ENCODE measurements at regions not wholly inside any gene's neighbourhood (a gene's known extent, or its start where the extent isn't known, plus 50 kb on each side); places are given as distances from the start of the nearest gene placed in this dataset.

DNA sequence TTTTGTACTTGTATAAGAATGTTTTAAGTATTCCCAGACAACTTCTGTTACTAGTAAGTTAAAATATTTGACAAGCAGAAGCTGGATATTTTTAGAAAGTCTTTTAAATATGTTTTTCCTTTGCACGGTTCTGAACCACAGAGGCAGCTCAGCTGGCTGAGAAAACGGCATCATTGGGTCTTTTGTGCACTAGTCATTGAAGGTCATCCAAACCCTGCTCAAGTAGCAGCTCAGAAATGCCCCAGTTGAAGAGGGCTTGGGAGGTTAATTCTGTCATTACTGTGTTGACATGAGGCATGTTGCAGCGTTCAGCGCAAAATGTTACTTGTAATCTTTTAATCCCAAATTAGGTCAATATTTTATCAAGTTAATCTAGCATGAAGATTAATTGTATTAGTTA is 383.7 kb upstream of the FAM241A start:
- DNase-seq, result no peak

DNA sequence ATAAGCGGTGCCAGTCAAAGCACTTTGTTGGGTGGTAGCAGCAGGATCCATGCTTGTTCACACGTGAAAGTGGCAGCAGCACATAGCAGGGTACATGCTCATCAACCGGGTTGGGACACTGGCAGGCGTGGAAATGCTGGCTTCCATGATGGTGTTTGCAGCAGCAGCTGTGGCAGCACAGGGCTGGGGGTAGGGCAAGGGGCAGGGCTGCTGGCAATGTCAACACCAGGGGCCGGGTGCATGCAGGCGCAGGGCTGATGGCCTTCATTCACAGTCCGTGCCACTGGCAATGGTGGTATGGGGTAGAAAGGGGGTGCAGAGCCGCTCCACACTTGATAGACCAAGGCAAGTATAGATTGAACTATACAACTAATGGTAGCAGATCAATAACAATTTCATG is 374.7 kb upstream of the FAM241A start:
- no peak for DNase-seq

DNA sequence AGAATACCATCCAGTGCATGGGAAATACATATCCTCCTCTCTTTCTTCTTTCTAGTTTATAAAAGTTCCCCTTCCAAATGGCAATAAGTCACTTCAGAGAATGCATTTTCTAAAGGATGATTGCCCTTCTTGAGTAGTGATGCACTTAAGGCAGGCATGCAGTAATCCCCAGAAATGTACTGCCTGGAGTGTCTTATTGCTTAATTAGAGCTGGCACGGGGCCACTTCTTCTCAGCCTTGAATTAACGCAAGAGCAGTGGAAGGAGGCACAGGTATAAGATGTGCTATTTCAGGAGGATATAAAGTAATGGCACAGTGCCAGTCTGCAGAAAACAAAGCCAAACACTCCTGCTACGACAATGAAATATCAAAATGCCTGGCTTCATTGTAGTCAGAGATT is 371.4 kb upstream of the FAM241A start:
- no peak for DNase-seq

DNA sequence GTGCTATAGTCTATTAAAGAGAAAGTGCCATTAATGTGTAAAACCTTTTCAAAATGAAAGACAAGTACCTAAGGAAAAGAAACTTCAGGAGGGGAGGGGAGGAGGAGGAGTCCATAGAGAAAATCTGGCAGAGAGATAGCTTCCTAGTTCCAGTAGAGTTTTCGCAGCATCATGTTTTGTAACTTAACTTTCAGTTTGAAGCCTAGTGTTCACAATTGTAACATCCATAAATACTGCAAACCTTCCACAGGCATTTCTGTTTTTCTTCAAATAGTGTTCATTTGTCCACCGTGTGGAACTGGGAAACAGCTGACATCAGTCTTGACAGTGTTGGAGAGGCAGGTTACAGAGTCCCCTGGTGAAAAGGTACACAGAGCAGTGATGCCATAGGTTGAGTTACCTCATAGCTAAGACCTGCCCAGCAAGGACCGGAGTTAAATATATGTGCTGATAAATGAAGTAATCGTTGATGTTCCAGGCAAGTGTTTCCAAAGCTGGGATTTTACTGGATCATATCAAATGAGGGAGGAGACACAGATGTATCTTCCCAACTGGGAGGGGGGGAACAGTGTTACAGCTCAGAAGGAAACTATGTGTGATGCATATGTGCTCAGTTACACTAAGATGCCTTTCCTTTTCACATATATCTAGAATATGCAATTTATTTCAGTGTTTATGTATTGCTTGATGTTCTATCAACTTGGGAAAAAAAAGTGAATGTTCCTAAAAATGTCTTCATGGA is 369.5 kb upstream of the FAM241A start:
- no peak for DNase-seq

DNA sequence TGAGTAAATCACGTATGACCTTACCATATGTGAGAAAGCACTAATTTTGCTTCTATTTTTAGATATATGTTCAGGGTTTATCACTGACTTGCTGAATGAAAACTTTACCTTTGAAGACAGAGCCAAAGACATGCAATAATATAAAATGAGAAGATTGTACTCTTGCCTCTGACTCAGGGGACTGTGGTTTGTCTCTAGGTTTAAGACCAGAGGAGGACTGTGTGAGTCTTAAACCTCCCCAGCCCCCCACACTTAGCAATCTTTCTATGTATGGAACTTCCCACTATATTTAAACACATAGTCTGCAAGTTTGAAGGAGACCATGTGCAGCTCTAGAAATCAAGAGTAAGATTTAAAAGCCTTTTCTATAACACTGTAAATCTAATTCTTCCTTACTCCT is 368.7 kb upstream of the FAM241A start:
- no peak for DNase-seq

DNA sequence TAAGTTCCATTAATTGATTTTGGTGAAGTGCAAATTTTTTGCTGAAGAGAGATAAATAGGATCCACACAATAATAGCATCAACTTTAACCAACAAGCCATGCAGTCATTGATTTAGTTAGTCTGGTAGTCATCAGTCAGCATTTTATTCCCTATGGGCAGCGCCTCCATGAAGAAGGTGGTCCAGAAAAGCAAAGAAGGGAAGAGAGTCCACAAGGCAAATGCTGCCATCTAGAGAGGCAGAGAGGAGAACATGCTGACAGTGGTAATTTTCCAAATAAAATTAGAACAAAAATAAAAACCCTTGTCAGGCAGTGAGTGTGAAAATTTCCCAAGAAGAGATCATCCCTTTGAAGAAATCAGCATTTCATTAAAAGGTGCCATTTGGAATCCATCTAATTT is 366.7 kb upstream of the FAM241A start:
- DNase-seq, result no peak

DNA sequence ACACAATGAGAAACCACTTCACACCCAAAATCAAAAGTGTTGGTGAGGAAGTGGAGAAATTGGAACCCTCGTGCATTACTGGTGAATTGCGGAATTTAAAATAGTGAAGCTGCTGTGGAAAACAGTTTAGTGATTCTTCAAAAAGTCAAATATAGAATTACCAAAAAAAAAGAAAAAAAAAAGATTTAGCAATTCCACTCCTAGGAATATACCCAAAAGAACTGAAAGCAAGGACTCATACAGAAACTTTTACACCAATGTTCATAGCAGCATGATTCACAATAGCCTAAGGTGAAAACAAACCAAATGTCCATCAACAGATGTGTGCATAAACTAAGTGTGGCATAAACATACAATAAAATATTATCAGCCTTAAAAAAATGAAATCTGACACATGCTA is 364.3 kb upstream of the FAM241A start:
- DNase-seq, result no peak

DNA sequence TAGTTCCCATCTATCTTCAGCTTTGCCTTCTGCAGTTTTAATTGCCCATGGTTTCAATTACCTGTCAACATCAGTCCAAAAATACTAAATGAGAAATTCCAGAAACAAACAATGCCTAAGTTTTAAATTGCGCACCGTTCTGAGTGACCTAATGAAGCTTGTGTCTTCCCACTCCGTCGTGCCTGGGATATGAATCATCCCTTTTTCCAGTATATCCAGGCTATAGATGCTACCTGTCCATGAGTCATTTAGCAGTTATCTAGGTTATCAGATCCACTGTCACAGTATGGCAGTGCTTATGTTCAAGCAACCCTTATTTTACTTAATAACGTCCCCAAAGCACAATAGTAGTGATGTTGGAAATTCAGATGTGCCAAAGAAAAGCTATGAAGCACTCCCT is 363.6 kb upstream of the FAM241A start:
- no peak for DNase-seq

DNA sequence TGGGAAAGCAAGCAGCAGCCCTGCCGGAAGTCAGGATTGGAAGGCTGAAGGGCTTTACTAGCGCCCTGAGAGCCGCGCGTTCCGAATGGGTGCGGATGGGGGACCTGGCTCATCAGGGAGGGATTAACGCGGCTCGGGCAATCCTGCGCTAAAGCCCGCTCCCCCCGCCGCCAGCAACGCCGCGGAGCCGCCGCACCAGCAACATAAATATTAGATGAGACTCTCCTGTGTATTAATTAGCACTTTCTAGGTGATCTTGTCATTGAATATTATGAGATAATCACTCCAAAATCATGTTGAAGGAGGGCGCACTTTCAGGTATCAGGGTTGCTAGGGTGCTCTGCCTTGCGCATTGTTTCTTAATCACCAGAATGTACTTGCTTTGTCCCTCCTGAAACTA is 357.2 kb upstream of the FAM241A start:
- DNase-seq, result no peak

DNA sequence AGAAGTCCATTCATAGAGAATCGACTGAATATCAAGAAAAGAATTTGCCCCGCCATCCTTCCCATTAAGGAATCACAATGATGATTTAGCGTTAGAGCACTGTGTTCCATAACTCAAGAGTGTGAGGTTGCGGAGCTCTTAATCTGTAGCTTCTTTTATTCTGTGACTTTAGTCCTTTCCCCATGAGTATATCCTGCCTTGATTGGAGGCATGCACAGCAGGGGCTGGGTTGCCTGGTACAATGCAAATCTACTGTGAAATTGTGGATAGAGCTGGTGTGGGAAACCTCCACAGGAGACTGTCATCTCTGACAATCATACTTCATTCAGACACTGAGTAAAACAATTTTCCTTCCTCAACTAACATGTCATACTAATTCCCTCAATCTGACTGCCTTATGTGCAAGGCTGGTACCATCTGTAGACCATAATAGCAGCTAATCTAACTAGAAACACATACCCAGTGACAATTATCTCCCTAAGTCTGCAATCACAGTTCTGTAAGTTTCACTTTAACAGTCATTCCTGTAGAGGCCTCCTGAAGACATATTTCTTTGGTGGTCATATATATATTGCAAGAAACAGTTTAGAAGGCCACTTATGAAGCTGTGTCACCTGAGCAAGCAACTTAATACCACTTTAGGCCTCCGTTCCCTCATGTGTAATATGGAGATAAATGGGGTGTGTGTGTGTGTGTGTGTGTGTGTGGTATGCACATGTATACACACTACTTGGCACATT is 355.2 kb upstream of the FAM241A start:
- DNase-seq, result no peak

DNA sequence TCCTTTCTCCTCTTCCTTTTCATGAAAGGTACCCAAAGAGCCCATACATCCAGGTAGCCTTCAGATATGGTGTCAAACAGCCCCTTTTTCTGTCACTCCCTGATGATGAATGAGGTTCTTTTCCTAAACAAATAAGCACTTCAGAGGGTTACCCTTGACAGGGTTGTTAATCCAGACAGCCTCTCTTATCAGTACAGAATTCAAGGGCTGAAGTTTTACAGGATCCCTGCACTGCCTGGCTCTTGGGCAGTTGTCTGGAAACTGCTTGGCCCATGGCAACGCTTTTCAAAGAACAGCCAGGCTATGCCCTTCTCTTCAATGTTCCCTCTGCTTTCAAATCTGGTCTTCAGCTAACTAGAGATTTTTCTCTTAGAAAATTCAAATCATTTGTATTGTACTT is 352.6 kb upstream of the FAM241A start:
- DNase-seq, result no peak

DNA sequence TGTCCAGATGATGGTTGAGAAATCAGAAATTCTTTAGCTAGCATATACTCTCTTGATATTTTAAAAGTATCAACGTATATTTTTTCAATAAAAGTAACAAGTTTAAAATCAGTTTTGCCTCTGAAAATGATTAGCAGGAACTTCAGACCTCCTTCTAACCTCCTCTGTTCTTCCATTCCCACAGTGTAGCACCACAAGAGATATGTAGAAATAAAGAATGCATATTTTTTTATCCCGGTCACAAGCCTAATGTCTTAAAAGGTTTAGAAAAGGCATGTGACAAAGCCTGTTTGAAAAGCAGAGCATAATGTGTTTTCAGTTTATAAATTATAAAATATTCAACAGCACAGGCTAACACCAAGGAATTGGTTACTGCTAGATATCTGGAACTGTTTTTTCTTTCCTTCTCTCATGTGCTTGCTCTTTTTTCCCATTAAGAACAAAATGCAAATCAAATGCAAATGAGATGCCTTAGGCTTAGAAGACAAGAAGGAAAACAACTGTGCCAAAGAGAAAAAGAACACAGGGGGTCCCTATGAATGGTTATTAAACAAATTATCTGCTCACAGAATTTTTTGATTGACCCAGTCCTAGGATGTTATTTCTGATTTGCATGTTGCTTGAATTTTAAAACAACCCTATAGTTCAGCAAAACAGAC is 351.7 kb upstream of the FAM241A start:
- DNase-seq, result no peak

DNA sequence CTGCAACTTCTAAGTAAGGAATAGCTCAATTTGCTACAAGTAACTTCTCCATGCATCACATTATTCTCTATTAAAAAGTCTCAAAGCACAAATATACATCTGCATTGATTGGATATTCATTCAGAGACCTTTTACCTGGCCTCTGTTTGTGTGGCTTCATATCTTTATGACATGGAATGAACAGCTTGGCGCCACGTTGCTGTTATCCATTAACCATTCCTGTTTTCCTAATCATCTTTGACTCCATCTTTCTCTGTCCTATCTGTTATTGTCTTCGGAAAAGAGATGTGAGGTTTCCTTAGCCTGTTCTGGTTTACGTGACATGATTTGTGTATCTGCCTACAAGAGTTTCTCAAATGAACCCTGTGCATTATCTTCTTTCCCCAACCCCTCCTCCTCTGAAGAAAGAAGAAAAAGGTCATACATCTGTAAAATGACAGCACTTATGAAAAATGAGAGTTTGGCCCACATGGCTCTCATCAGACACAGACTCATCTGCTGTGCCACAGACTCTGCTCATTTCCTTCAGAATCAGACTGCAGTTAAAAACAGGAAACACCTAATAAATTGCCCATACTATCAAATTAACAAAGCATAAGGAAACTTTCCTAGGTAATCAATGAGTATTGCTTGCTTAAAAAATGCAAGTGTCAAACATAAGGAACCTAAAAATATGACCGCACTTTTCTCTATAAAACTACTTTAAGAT is 347.6 kb upstream of the FAM241A start:
- no peak for DNase-seq

DNA sequence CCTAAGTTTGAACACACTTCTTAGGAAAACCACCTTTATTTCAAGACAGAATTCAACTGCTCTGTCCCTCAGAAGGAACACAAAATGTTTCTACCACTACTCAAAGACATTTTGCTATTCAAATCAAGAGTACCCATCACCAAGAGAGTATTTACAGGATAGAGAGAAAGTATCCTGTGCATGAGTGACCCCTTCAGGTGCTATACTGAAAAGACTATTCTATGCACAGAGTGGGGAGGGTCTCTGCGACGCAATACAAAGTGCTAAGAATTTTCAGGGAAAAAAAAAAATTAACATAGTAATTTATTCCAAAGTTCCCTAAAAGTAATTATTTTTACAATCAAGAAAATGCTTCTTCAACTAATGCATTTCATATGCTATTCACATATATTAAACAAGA is 346.4 kb upstream of the FAM241A start:
- no peak for DNase-seq

DNA sequence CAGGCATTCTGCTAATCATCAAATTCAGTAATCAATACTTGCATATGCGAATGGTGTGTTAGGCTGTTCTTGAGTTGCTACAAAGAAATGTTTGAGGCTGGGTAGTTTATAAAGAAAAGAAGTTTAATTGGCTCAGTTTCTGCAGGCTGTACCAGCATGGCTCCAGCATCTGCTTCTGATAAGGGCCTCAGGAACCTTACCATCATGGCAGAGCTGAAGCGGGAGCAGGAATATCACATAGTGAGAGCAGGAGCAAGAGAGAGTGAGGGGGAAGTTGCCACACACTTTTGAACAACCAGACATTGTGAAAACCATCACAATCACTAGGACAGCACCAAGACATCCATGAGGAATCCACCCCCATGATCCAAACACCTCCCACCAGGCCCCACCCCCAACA is 344.7 kb upstream of the FAM241A start:
- DNase-seq, result no peak

DNA sequence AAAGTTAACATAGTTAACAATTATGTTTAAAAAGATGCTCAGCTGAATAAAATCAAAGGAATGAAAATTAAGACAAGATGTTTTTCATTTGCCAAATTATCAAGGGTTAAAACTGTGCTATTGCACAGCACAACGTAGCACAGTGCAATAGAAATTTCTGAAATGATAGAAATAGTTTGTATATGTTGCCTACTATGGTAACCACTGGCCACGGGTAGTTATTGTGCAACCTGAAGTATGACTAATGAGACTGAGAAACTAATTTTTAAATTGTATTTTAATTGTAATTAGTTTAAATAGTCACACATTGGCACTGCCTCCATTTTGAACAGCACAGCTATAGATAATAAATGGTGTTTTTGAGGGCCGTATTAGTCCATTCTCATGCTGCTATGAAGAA is 343.1 kb upstream of the FAM241A start:
- DNase-seq, result no peak

DNA sequence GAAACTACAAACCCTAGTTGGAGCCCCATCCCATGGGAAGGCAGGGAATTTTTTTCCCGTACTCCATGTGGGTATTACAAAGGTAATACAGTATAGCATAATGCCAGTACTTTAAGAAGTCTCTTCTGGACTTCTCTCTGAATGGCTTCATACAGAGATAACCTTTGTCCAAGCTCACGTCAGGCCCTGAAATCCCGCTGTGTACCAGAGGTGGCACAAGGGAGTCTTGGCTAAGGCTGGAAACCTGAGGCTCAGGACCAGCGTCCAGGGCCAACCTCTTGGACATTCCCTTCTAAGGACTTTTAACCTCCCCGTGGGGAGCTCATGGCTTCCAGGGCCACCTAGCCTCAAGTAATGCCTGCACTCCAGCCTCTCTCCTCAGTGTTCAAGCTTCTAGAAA is 338.9 kb upstream of the FAM241A start:
- no peak for DNase-seq

DNA sequence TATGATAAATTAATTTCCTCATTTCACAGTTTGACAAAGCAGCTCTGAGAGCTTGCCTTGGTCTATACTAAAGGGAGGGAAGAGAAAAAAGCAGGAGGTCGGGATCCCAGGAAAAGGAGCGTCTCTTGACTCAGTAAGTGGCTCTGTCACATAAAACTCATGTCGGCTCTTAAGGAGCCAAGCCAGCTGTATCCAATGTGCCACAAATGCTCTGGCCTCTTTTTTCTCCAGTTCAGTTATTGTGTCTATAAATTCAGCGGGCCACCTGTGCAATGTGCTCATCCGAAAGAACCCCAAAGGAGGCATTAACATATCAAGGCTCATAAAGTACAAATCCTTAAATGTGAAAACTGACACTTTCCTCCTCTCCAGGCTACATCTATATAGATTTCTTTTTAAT is 337.7 kb upstream of the FAM241A start:
- no peak for DNase-seq

DNA sequence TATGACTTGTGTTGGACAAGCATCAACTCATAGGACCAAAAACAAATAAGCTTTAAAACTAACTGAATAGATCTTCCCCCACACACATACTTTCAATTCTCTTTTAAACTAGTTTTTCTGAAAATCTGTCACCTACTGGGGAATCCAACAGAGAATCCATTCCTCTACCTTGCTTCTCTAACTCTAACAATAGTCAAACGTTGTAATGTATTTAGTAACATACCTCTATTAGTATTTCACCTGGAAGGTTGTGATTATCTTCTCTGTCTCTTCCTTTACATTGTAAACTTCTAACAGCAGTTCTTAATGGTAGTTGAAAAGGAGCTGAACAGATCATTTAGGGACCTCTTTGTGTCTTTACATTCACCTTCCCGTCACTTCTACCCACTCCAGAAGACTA is 337.1 kb upstream of the FAM241A start:
- DNase-seq, result no peak

DNA sequence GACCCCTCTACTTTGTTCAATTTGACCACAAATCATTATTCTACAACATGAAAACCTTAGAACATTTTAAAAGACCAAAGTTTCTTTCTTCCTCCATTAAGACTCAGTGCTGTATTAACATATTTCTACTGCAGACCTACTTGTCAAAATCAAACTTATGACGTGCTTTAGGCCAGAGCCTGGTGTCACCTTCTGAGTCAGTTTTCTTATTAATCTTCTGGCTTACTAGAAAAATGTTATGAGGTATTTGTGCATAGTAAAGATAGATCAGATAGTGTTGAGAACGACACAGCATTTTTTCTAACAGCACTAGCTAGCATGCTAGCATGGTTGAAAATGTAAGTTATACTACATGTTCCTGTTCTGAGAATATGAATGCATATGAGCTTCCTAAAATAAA is 333.6 kb upstream of the FAM241A start:
- no peak for DNase-seq

DNA sequence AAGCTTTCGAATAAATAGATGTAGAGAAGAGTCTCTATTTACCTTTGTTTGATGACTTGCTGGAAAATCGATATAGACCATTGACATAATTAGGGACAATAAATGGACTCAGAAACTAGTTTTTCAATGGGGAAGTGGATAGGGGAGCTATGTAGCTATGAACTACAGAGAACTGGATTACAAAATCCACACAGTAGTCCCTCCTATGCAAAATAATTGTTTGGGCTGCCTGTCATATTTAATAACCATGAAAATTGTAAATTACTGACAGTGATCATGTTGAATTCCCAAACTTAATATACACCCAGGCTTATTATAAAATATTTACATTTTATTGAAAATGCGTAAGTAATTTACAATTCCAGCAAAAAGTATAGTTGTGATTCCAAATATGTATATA is 333.1 kb upstream of the FAM241A start:
- no peak for DNase-seq

DNA sequence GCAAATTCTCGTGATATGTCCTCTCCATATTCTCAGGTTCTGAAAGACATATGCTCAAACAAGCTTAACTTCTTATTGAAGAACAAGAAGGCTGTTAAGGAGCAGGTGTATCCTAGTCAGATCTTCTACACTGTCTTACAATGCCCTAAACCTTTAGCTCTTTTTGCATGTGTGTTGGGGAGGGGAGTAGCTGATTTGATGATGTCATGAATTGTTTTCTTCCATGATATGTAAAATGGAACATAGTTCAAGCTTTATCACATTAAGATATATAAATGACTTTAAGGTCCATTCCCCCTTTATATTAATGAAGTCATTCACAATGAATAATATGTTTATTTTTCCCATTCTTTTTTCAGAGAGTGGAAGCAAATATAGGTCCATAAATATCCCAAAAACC is 332.5 kb upstream of the FAM241A start:
- no peak for DNase-seq

DNA sequence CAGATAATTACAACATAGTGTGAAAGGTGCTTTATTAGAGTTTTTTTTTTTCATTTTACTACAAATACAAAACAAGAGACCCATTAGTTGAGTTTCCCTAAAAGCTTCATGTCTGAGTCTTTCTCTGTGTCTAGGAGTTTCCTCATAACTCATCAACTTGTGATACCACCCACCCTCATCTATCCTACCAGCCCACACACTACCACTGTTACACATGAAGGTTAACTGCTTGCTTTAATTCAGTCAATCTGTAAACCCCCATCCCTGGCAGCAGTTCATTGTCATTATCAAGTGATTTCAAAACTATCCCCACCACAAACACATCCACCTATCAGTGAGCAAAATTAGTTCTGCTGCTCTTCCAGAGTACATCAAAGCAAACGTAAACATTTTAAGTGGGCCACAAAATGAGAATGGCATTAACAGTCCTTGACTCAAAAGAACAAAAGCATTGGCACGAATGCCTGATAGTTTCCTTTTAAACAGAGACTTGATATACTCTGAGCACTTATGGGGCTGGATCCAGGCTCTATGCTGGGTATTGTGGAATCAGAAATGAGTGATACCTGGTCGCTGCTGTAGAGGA is 331.6 kb upstream of the FAM241A start:
- DNase-seq, result no peak
